Ishikawa (cell line): ENCODE measurements at regions not wholly inside any gene's neighbourhood (a gene's known extent, or its start where the extent isn't known, plus 50 kb on each side); places are given as distances from the start of the nearest gene placed in this dataset.

Source experiments
- CEBPB ChIP-seq: IDR thresholded peaks from 2 replicates; pipeline ENCODE4 v1.6.1; 2012
- CREB1 ChIP-seq: IDR thresholded peaks from 2 replicates; pipeline ENCODE4 v1.6.1; 2012; ENCODE audit warnings: low read depth
- EGR1 ChIP-seq: IDR thresholded peaks from 2 replicates; pipeline ENCODE4 v1.6.1; 2012
- EP300 ChIP-seq: IDR thresholded peaks from 2 replicates; pipeline ENCODE4 v1.6.1; 2012; ENCODE audit warnings: borderline replicate concordance
- FOXM1 ChIP-seq: IDR thresholded peaks from 2 replicates; pipeline ENCODE4 v1.6.1; 2012; ENCODE audit warnings: low read depth, borderline replicate concordance
- NFIC ChIP-seq: IDR thresholded peaks from 2 replicates; pipeline ENCODE4 v1.6.1; 2012
- RAD21 ChIP-seq: IDR thresholded peaks from 2 replicates; pipeline ENCODE4 v1.6.1; 2012; ENCODE audit warnings: low read depth
- TAF1 ChIP-seq: IDR thresholded peaks from 2 replicates; pipeline ENCODE4 v1.6.1; 2012; ENCODE audit warnings: low read depth, mild to moderate bottlenecking
- TCF12 ChIP-seq: IDR thresholded peaks from 2 replicates; pipeline ENCODE4 v1.6.1; 2012; ENCODE audit warnings: low read depth
- TEAD4 ChIP-seq: IDR thresholded peaks from 2 replicates; pipeline ENCODE4 v1.6.1; 2012
- YY1 ChIP-seq: IDR thresholded peaks from 2 replicates; pipeline ENCODE4 v1.6.1; 2012; ENCODE audit warnings: low read depth
- ZBTB7A ChIP-seq: IDR thresholded peaks from 2 replicates; pipeline ENCODE4 v1.6.1; 2012; ENCODE audit warnings: low read depth
- TF ChIP-seq, protein P1 (sequence below): IDR thresholded peaks from 2 replicates; pipeline ENCODE4 v1.6.1; 2012
- TF ChIP-seq, protein P2 (sequence below): IDR thresholded peaks from 2 replicates; pipeline ENCODE4 v1.6.1; 2012; ENCODE audit warnings: low read depth, mild to moderate bottlenecking
- TF ChIP-seq, protein P3 (sequence below): IDR thresholded peaks from 2 replicates; pipeline ENCODE4 v1.6.1; 2012

DNA sequence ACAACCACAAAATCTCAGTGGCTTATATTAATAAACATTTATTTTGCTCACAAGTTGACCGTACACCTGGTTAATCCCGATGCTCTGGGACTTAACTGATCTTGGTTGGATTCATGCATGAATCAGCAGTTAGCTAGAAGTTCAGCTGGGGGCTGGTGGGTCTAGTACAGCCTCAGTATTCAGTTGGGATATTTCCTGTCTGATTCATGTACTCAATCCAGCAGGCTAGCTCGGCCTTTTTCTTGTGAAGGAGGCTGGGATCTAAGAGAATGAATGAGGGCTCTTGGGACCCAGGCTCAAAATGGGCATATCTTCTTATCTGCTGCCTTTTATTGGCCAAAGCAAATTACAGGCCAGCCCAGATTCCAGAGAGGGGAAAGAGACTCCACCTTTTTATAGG is 178.8 kb downstream of the KCTD12 start:
- TF ChIP-seq, protein P1, sequence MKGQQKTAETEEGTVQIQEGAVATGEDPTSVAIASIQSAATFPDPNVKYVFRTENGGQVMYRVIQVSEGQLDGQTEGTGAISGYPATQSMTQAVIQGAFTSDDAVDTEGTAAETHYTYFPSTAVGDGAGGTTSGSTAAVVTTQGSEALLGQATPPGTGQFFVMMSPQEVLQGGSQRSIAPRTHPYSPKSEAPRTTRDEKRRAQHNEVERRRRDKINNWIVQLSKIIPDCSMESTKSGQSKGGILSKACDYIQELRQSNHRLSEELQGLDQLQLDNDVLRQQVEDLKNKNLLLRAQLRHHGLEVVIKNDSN, result no peak
- TF ChIP-seq RAD21 (no peak), NFIC (no peak), TAF1 (no peak)

DNA sequence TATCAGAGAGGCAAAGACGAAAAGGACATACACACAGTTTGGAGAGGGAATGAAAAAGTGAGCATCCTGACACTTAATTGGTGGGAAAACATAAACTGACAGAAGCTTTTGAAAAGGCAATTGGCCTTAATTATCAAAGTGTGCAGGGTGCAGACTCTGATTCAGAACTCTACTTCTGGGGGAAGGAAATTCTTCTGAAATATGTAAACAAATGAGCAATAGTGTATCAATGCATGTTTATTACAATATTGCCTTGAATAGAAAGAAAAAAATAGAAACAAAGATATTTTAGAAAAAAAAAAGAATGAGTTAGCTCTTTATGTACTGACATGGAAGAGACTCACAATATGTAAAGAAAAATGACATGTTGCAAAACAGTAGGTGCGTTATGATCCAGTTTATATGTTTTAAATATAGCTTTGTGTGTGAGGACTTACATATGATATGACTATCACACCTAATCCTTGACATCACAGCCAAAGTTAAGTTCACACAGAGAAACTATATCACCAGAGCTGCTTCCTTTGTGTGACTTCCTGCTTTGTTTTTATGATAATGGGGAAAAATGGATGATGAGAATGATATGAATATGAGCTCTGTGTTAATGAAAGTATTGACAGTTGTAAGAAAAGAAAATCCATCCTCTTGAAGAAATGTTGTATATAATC is 182.4 kb downstream of the KCTD12 start:
- no peak for TF ChIP-seq EP300
- TF ChIP-seq EGR1, result no peak
- TF ChIP-seq, protein P2, sequence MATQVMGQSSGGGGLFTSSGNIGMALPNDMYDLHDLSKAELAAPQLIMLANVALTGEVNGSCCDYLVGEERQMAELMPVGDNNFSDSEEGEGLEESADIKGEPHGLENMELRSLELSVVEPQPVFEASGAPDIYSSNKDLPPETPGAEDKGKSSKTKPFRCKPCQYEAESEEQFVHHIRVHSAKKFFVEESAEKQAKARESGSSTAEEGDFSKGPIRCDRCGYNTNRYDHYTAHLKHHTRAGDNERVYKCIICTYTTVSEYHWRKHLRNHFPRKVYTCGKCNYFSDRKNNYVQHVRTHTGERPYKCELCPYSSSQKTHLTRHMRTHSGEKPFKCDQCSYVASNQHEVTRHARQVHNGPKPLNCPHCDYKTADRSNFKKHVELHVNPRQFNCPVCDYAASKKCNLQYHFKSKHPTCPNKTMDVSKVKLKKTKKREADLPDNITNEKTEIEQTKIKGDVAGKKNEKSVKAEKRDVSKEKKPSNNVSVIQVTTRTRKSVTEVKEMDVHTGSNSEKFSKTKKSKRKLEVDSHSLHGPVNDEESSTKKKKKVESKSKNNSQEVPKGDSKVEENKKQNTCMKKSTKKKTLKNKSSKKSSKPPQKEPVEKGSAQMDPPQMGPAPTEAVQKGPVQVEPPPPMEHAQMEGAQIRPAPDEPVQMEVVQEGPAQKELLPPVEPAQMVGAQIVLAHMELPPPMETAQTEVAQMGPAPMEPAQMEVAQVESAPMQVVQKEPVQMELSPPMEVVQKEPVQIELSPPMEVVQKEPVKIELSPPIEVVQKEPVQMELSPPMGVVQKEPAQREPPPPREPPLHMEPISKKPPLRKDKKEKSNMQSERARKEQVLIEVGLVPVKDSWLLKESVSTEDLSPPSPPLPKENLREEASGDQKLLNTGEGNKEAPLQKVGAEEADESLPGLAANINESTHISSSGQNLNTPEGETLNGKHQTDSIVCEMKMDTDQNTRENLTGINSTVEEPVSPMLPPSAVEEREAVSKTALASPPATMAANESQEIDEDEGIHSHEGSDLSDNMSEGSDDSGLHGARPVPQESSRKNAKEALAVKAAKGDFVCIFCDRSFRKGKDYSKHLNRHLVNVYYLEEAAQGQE, result no peak
- TF ChIP-seq, protein P3, sequence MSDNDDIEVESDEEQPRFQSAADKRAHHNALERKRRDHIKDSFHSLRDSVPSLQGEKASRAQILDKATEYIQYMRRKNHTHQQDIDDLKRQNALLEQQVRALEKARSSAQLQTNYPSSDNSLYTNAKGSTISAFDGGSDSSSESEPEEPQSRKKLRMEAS, result no peak
- no peak for TF ChIP-seq CEBPB
- no peak for TF ChIP-seq RAD21
- TF ChIP-seq ZBTB7A, result no peak
- TF ChIP-seq TAF1, result no peak
- no peak for TF ChIP-seq YY1
- no peak for TF ChIP-seq TCF12
- no peak for TF ChIP-seq NFIC
- no peak for TF ChIP-seq FOXM1
- TF ChIP-seq TEAD4, result no peak
- no peak for TF ChIP-seq CREB1
- TF ChIP-seq, protein P1, result no peak

DNA sequence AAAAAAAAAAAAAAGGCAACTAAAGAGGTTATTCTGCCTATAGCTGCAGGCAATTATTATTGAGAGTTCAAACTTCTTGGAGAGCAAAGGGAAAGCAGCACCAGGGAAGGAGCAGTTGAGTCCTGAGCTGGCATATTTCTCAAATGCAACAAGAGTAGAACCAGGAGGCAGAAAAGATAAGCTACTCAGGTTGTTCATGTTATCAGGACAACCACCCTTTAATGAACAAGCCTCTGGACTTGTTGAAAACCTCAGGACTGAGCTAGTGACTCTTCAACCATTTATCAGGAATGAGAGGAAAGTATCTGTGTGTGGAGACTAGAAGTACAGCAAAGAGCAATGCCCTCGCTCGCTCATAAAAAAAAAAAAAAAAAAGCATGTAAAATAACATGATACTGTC is 183.0 kb downstream of the KCTD12 start:
- TF ChIP-seq CEBPB, result no peak
- no peak for TF ChIP-seq FOXM1
- TF ChIP-seq CREB1, result no peak
- TF ChIP-seq, protein P2, result no peak

DNA sequence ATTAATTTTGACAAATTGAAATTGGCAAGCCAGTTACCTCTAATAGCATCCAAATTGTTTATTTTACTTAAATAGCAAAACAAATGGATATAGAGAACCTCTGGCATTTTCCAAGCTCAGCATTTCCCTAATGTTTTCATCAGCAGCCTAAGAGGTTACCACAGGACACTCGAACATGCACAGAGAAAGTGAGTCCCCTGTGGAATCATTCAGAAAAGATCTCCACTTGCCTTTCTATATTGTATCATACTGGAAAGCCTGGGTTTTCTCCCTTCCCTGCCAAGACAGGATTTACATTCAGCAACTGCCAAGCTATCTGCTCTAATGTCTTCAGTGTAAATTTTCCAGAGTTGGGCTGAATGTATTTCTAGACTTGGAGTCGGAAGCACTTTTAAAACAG is 188.9 kb downstream of the KCTD12 start:
- TF ChIP-seq NFIC, result no peak
- TF ChIP-seq TEAD4, result no peak
- TF ChIP-seq EP300, result no peak
- no peak for TF ChIP-seq YY1
- TF ChIP-seq TAF1, result no peak

DNA sequence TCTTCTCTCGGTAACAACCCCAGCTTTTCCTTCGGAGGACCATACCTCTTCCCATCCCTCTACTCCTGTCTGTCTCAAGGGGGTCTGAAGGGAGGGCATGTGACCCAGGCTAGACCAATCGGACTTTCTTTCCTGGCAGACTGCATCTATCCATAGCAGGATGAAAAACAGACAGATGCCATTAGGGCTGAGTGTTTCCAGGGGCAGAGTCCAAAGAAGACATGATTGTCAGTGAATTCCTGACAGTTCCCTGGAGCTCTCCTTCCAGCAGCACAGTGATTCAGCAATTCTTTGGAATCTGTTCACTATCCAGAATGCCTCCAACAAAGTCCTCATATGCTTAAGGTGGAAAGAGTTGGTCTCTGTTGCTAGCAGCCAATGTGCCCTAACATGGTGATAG is 189.8 kb downstream of the KCTD12 start:
- TF ChIP-seq EGR1 (no peak), YY1 (no peak), EP300 (no peak), RAD21 (no peak), TAF1 (no peak), TCF12 (no peak), CREB1 (no peak), NFIC (no peak)
- TF ChIP-seq, protein P3, result no peak

DNA sequence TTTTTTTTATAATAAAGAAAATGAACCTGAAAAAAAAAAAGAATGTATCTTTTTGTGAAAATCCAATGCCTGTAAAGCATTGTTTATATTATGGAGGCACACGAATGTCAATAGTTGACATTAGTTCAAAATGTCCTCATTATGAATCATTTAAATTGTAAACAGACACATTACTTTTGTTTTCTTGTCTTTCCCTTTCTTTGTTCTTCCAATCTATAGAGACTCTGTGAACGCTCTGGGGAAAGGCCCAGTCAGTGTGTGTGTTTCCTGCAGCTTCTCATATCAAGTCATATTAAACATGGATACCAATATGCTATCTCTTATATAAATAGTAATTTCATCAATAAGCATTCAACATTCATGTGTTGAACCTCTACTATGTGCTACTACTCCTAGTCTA is 193.1 kb downstream of the KCTD12 start:
- TF ChIP-seq, protein P3, result no peak
- TF ChIP-seq, protein P2, result no peak
- no peak for TF ChIP-seq EP300
- TF ChIP-seq NFIC, result no peak
